Skeletal muscle tissue (tissue), 3 donors: ENCODE measurements at regions not wholly inside any gene's neighbourhood (a gene's known extent, or its start where the extent isn't known, plus 50 kb on each side); places are given as distances from the start of the nearest gene placed in this dataset.
A peak's percentile ranks its signal among the peaks of the same experiment; 100 is the strongest.

Experiments
- H3K27ac ChIP-seq: one replicate; pipeline ENCODE4 v1.7.0; 2013; ENCODE audit warnings: mild to moderate bottlenecking, low read depth, low read length, inconsistent platforms
- H3K27me3 ChIP-seq, 3 donors: one replicate each; pipeline ENCODE4 v1.7.0; 2013; ENCODE audit warnings: low read length in 3 of 3; ENCODE audit not compliant: control insufficient read depth in 3 of 3, insufficient read depth in 3 of 3
- H3K36me3 ChIP-seq, 3 donors: one replicate each; pipeline ENCODE4 v1.7.0; 2013; ENCODE audit warnings: low read length in 3 of 3; ENCODE audit not compliant: control insufficient read depth in 3 of 3, insufficient read depth in 3 of 3
- H3K4me1 ChIP-seq, 3 donors: one replicate each; pipeline ENCODE4 v1.7.0; 2013; ENCODE audit warnings: low read length in 3 of 3, mild to moderate bottlenecking in 3 of 3; ENCODE audit not compliant: control insufficient read depth in 3 of 3, insufficient read depth in 3 of 3
- H3K4me3 ChIP-seq, 3 donors: one replicate each; pipeline ENCODE4 v1.7.0; 2013; ENCODE audit warnings: low read length in 3 of 3
- H3K9ac ChIP-seq, 3 donors: one replicate each; pipeline ENCODE4 v1.7.0; 2013; ENCODE audit warnings: low read length in 3 of 3, mild to moderate bottlenecking in 3 of 3, moderate library complexity in 2 of 3, low read depth in 1 of 3
- H3K9me3 ChIP-seq, 3 donors: one replicate each; pipeline ENCODE4 v1.7.0; 2013; ENCODE audit warnings: low read length in 3 of 3; ENCODE audit not compliant: control insufficient read depth in 3 of 3
- donor health status: Osteomylitis.

DNA sequence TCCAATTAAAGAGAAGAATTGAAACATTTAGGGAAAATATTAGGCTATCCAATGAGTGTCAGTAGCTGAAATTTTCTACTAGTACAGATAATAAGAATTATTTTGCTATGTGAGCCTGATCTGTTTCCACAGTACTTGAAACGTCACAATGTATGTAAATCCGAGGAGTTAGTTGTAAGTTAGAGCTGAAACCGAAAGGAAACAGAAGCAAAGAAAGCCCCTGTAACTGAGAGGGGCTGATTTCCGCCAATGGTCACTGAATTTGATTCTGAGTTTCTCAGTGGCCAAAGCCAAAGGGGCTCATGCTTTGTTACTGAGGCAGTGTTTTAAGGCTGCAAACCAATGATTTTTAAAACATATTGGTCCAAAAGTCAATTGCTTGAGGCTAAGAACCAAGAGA is 168.3 kb upstream of the DUSP10 start:
- no peak overlapping the region for H3K4me3 ChIP-seq
- no peaks in the 10 kb centered on the region for H3K9me3 ChIP-seq
- H3K27ac ChIP-seq: no peak overlapping the region
- H3K27me3 ChIP-seq: no peaks in the 10 kb centered on the region
- no peaks in the 10 kb centered on the region for H3K4me1 ChIP-seq
- H3K9ac ChIP-seq: no peak overlapping the region
- H3K36me3 ChIP-seq: no peaks in the 10 kb centered on the region

DNA sequence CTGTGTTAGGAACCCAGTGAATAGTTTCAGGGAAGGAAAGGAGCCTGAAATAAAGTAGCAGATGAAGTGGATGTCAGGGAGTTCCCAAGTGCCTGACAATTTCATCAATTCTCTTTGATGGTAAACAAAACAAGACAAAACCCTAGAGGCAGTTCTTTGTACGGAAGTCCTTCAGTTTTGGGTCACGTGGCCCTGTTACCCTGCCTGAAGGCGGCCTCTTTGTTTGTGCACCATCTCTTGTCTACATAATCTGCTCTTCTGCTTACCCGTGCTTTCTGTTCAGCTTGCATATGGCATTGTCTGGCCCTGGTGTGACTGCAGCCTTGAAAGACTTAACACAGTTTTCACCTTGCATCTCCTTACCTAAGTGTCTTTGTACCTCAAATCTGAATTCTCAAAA is 166.7 kb upstream of the DUSP10 start:
- Histone ChIP-seq H3K9me3 (no peaks in the 10 kb centered on the region), H3K9ac (no peak overlapping the region), H3K27ac (no peak overlapping the region), H3K4me1 (no peaks in the 10 kb centered on the region), H3K27me3 (no peaks in the 10 kb centered on the region), H3K36me3 (no peaks in the 10 kb centered on the region), H3K4me3 (no peak overlapping the region)

DNA sequence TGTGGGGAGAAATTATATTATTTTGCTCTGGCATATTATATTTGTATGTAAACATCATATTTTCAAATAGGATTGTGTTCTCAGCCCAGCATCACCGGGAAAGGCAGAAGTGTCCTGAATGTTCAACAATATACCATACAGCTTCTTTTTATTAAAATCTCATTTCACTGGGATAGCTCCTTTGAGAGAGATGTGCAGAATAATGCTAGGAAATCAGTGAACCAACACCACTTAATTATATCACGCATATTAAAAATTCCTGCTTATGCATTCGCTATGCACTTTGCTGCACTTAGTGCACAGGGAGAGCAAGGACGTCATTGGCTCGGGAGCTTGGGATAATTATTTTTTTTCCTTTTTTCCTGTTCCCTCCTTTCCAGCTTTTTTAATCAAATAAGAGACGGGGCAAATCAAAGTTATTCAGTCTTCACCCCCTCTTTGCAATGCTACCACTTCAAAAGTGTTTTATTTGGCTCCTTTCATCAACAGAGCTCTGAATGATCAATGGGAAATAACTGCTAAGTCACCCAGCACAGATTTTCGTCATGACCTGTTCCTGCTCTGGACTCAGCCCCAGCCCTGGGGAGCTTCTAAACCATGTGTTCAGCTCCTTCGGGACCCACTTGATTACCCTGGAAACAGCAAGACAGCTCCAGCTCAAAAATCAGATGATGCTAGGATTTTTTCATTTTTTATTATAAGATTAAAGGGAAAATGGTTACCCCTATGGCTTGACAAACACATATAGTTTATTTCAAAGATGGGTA is 165.5 kb upstream of the DUSP10 start:
- no peaks in the 10 kb centered on the region for H3K27me3 ChIP-seq

DNA sequence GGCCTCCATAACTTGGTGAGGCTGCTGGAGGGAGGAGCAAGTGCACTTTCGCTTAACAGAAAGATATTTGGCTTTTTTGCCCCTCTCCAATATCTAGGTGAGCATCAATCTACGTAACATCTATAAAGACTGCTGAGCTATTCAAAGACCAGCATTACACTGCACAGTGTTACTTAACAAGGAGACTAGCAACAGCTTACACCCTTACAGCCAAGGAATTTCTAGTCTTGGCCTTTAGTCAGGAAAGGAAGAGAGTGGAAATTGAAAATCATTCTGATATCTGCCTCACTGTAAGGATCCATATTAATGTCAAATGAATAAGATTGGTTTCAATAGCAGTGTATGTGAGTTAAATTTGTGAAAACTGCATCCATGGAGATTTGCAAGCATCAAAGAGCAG is 163.9 kb upstream of the DUSP10 start:
- H3K9ac ChIP-seq: no peak overlapping the region
- H3K27me3 ChIP-seq: no peaks in the 10 kb centered on the region
- no peaks in the 10 kb centered on the region for H3K4me1 ChIP-seq
- H3K36me3 ChIP-seq: no peaks in the 10 kb centered on the region
- H3K4me3 ChIP-seq: no peak overlapping the region
- H3K9me3 ChIP-seq: no peaks in the 10 kb centered on the region
- no peak overlapping the region for H3K27ac ChIP-seq

More for the DNA sequence above, 165.5 kb upstream of the DUSP10 start:
- Histone ChIP-seq H3K4me3 (no peak overlapping the region), H3K9me3 (no peaks in the 10 kb centered on the region), H3K27ac (no peak overlapping the region), H3K9ac (no peak overlapping the region), H3K4me1 (no peaks in the 10 kb centered on the region), H3K36me3 (no peaks in the 10 kb centered on the region)

DNA sequence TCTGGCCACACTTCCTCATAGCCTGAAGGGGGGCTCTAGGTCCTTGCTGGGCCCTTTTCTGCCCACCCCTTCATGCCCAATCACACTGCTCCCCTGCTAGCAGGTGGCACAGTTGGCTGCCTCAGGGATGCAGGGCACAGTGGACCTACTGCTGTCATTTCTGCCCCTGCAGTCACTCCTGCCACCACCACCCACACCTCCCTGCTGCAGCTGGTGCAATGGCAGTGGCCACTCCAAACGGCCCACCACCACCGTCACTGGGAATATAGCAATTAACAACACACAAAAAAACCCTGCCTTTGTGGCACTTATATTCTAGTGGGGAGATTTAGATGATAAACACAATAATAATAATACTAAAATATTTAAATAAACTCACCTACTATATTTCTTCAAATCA is 162.4 kb upstream of the DUSP10 start:
- Histone ChIP-seq H3K36me3 (no peaks in the 10 kb centered on the region), H3K27ac (no peak overlapping the region), H3K9me3 (no peaks in the 10 kb centered on the region), H3K4me3 (no peak overlapping the region), H3K27me3 (no peaks in the 10 kb centered on the region), H3K4me1 (no peaks in the 10 kb centered on the region), H3K9ac (no peak overlapping the region)

DNA sequence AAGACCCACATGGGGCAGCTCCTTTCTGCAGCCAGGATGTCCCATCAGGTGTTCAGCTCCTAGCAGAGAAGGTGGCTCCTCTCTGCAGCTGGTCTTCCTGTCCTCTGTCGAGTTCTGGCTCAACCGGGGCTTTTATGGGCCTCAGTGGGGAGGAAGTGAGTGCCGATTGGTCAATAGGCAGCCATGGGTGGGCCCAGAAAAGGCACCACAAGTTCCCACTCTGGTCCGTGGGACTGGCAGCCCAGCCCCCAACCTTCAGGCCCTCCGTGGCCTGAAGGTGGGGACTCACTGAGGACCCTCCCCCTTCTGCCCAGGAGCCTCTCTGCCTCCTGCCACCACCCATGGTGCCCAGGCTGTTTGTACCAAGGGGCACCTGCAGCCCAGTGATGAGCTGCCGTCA is 161.7 kb upstream of the DUSP10 start:
- Histone ChIP-seq H3K4me3 (no peak overlapping the region), H3K9me3 (no peaks in the 10 kb centered on the region), H3K4me1 (no peaks in the 10 kb centered on the region), H3K9ac (no peak overlapping the region), H3K27ac (no peak overlapping the region), H3K27me3 (no peaks in the 10 kb centered on the region), H3K36me3 (no peaks in the 10 kb centered on the region)

DNA sequence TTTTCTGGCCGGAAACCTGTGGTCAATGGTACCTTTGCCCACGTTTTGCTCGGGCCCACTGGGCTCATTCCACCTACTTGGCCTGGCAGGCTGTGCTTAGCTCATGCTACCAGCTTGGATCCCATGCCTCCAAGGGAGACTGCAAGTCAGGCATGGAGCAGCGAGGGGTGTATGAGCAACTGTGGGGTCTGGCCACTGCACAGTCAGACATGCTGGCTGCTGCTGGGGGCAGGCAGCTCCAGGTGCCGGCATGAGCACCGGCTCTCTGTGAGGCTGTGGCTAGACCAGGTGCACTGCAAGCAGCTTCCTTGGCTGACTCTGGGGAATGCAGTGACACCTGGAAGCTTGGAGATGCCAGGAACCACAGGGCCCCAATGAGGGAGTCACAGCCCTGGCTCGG is 161.1 kb upstream of the DUSP10 start:
- H3K9me3 ChIP-seq: no peaks in the 10 kb centered on the region
- H3K4me1 ChIP-seq: no peaks in the 10 kb centered on the region
- no peak overlapping the region for H3K4me3 ChIP-seq
- no peaks in the 10 kb centered on the region for H3K27me3 ChIP-seq
- no peak overlapping the region for H3K27ac ChIP-seq
- no peaks in the 10 kb centered on the region for H3K36me3 ChIP-seq
- H3K9ac ChIP-seq: no peak overlapping the region

DNA sequence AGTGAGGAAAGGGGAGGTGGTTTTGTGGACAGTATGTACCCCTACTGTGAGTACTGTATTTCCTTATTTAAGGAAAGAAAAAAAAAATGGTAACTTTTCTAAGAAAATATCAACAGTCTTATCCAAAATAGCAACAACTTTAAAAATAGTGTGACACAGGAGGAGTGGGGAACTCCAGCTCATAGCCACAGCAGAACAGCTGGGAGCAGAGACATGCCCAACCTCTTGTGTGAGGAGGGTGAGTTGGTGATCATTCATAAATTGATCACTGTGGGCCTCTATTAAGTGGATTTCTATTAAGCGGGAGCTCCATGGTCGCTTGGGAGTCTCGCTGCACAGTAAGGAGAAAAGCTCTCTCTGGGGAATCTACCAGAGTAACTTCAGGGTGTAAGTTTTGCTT is 158.8 kb upstream of the DUSP10 start:
- Histone ChIP-seq H3K9me3 (no peaks in the 10 kb centered on the region), H3K4me3 (no peak overlapping the region), H3K9ac (no peak overlapping the region), H3K36me3 (no peaks in the 10 kb centered on the region), H3K27me3 (no peaks in the 10 kb centered on the region), H3K27ac (no peak overlapping the region), H3K4me1 (peaks cover 2 to 8% (median 5%) of the 10 kb centered on the region in 3 donors)

DNA sequence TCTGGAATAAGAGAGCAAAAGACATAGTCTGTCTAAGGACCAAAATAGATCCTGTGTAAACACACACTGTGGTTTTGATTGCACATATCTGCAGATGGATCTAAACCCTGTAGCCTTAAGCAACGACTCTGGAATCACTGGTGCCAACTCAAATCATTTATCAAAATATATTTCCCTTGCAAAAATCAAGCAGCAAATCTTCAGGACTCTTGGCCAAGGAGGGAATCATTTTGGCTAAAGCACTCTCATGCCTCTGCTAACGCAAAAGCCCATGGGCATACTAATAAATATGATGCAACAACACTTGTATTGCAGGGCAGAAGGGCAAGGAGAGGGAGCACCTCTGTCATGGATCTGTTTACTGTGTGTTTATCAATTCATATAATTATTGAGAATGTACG is 155.4 kb upstream of the DUSP10 start:
- no peak overlapping the region for H3K27ac ChIP-seq

DNA sequence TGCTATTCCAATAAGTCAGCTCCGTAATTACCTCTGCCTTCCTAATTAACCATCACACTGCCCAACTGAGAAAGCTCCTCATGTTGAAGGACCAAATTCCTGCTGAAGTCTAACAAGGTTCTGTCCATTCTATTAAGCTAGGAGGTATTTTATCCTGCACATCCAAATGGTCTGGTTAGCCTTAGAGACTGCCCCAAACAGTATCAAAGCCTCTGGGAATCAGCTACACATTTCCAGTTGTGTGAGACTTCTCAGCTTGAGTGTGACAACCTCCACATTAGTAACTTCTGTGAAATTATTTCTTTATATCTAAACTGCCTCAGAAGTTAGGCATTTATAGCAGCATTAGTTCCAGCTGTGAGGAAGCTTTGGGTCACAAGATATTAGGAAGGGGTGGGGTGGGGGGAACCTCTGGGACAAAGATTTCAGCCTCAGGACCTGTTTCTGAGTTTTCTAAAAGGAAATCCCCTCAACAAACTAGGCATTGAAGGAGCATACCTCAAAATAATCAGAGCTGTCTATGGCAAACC is 150.5 kb upstream of the DUSP10 start:
- no peak overlapping the region for H3K27ac ChIP-seq
- H3K4me1 ChIP-seq: peaks cover 9 to 16% (median 11%) of the 10 kb centered on the region in 3 donors
- no peak overlapping the region for H3K9ac ChIP-seq
- H3K27me3 ChIP-seq: no peaks in the 10 kb centered on the region
- no peak overlapping the region for H3K4me3 ChIP-seq
- H3K9me3 ChIP-seq: no peaks in the 10 kb centered on the region
- no peaks in the 10 kb centered on the region for H3K36me3 ChIP-seq

More for the DNA sequence above, 155.4 kb upstream of the DUSP10 start:
- Histone ChIP-seq H3K4me1 (peaks cover 2 to 8% (median 5%) of the 10 kb centered on the region in 3 donors), H3K27me3 (no peaks in the 10 kb centered on the region), H3K9me3 (no peaks in the 10 kb centered on the region), H3K36me3 (no peaks in the 10 kb centered on the region), H3K4me3 (peak overlapping the region in 1 of 3 donors; percentile 33), H3K9ac (peak overlapping the region in 1 of 3 donors; percentile 36)
